ENCODE measurements at regions not wholly inside any gene's neighbourhood (a gene's known extent, or its start where the extent isn't known, plus 50 kb on each side); places are given as distances from the start of the nearest gene placed in this dataset.

DNA sequence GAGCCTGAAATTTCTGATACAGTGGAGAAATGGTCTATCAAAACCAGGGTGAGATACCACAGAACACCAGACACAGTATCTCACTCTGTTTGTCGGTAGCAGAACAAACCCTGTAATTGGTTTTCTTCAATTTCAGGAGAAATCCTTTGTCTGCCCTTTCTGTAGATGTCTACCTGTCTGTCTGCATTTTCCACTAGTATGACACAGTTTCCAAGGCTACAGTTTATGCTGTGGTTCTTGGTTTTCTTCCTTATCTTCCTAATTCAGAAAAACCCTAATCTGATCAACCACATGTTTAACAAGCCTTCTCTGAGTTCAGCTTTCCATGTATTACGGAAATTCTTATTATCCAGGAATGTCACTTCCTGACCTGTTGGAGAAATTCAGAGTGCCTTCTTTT, 70.8 kb downstream of the SCN11A start (continued):
- TF ChIP-seq, protein P1, sequence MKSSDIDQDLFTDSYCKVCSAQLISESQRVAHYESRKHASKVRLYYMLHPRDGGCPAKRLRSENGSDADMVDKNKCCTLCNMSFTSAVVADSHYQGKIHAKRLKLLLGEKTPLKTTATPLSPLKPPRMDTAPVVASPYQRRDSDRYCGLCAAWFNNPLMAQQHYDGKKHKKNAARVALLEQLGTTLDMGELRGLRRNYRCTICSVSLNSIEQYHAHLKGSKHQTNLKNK (CRISPR knock-in tag; IDR thresholded peaks at IDR 0.05): no peak
- TF ChIP-seq, protein P2, sequence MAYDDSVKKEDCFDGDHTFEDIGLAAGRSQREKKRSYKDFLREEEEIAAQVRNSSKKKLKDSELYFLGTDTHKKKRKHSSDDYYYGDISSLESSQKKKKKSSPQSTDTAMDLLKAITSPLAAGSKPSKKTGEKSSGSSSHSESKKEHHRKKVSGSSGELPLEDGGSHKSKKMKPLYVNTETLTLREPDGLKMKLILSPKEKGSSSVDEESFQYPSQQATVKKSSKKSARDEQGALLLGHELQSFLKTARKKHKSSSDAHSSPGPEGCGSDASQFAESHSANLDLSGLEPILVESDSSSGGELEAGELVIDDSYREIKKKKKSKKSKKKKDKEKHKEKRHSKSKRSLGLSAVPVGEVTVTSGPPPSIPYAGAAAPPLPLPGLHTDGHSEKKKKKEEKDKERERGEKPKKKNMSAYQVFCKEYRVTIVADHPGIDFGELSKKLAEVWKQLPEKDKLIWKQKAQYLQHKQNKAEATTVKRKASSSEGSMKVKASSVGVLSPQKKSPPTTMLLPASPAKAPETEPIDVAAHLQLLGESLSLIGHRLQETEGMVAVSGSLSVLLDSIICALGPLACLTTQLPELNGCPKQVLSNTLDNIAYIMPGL (CRISPR knock-in tag; IDR thresholded peaks at IDR 0.05): no peak
- TF ChIP-seq ZNF396 (CRISPR knock-in tag; IDR thresholded peaks at IDR 0.05; ENCODE audit: borderline replicate concordance): no peak
- TF ChIP-seq, protein P3, sequence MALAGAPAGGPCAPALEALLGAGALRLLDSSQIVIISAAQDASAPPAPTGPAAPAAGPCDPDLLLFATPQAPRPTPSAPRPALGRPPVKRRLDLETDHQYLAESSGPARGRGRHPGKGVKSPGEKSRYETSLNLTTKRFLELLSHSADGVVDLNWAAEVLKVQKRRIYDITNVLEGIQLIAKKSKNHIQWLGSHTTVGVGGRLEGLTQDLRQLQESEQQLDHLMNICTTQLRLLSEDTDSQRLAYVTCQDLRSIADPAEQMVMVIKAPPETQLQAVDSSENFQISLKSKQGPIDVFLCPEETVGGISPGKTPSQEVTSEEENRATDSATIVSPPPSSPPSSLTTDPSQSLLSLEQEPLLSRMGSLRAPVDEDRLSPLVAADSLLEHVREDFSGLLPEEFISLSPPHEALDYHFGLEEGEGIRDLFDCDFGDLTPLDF (CRISPR knock-in tag; IDR thresholded peaks at IDR 0.05): no peak

- DNase-seq (ENCODE audit: low spot score): no peak
- CTCF ChIA-PET: interaction anchor here (2.7 kb wide), 1 partner anchor 21 kb away, joined by 14 read pairs; no protein-coding TSS in a partner anchor
- H3K27me3 Mint-ChIP-seq (ENCODE audit: low read depth): no peaks in the 10 kb centered on the region
These were observed 73.0 kb downstream of the SCN11A start for GRCh38 chr3:38978729-38979128.

DNA sequence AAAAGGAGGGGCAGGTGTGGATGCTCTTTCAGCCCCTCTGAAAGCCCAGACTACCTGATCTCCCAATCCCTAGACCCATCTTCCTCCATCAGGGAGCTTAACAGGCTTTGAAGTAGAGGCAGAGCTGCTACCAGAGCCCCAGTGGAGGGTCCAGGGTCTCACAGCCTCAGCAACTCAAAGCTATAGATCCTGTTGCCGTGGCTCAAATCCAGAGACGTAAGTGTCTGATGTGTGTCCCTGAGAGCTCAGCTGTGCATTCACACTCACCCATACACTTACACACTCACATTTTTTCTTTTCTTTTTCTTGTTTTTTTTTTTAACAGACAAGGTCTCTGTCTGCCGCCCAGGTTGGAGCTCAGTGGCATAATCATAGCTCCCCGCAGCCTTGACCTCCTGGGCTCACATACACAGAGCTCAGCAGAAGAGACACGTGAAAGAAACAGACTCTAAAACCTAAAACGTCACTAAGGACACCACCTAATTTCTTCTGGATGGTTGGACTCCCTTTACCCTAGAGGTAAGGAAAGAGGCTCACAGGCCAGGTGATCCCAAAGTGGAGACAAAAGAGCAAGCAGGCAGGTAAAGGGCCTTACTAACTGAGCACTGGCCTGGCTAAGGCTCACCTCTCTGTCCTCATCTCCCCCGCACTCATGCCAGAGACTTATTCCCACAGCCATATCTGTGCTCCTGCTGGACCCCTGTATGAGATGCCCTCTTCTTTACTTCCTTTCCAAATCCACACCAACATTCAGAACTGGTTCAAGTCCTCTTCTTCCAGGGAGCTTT, 80.7 kb downstream of the SCN11A start:
- POLR2A ChIA-PET: interaction anchor here (0.9 to 1.3 kb wide), 2 partner anchors 29 kb away, joined by 3 read pairs; no protein-coding TSS in a partner anchor
- no peak overlapping the region for H3K27ac Mint-ChIP-seq
- TF ChIP-seq ESRRA (CRISPR knock-in tag; IDR thresholded peaks at IDR 0.05; ENCODE audit: borderline replicate concordance): no peak
- TF ChIP-seq FOXJ3 (CRISPR knock-in tag; IDR thresholded peaks at IDR 0.05; ENCODE audit: borderline replicate concordance): no peak
- no peak for TF ChIP-seq ZNF416 (CRISPR knock-in tag; IDR thresholded peaks at IDR 0.05)
- no peak for TF ChIP-seq ZNF121 (CRISPR knock-in tag; IDR thresholded peaks at IDR 0.05)
- TF ChIP-seq, protein P2 (CRISPR knock-in tag; IDR thresholded peaks at IDR 0.05): no peak
- no peak for TF ChIP-seq JUN (CRISPR knock-in tag; IDR thresholded peaks at IDR 0.05)
- TF ChIP-seq ATF2 (CRISPR knock-in tag; IDR thresholded peaks at IDR 0.05; ENCODE audit: borderline replicate concordance, low read depth): no peak
- no peak for TF ChIP-seq HMGA2 (CRISPR knock-in tag; IDR thresholded peaks at IDR 0.05)
- TF ChIP-seq ZNF232 (CRISPR knock-in tag; IDR thresholded peaks at IDR 0.05): no peak
- no peak for TF ChIP-seq GRHL2 (CRISPR knock-in tag; IDR thresholded peaks at IDR 0.05; ENCODE audit: insufficient replicate concordance, severe bottlenecking)

More at GRCh38 chr3:38978729-38979128, 73.0 kb downstream of the SCN11A start:
- ATAC-seq: peak; percentile 71
- peaks cover 22% of the 10 kb centered on the region for H3K4me1 Mint-ChIP-seq
- peaks cover 2% of the 10 kb centered on the region; the same call in 1 of the 2 replicates for H3K36me3 Mint-ChIP-seq
- H3K27ac Mint-ChIP-seq: peak overlapping the region; percentile 78; the same call in 1 of the 2 replicates
- H3K4me3 Mint-ChIP-seq: no peak overlapping the region
- TF ChIP-seq ARID4B (CRISPR knock-in tag; IDR thresholded peaks at IDR 0.05; ENCODE audit: borderline replicate concordance) (no peak), ZNF232 (CRISPR knock-in tag; IDR thresholded peaks at IDR 0.05) (no peak), CBFB (CRISPR knock-in tag; IDR thresholded peaks at IDR 0.05; ENCODE audit: low read depth) (no peak), JAZF1 (CRISPR knock-in tag; IDR thresholded peaks at IDR 0.05) (no peak)
- peaks cover 6% of the 10 kb centered on the region for H3K9me3 Mint-ChIP-seq
- POLR2A ChIA-PET: no interaction called here

More for the DNA sequence above, 80.7 kb downstream of the SCN11A start:
- no peak for DNase-seq (ENCODE audit: low spot score)
- Mint-ChIP-seq H3K9me3 (no peaks in the 10 kb centered on the region), H3K4me1 (peaks cover 11% of the 10 kb centered on the region), H3K36me3 (no peaks in the 10 kb centered on the region), H3K4me3 (no peak overlapping the region), H3K27me3 (ENCODE audit: low read depth) (no peaks in the 10 kb centered on the region)
- CTCF ChIA-PET: interaction anchor here (0.7 to 5.3 kb wide), 4 partner anchors 11 to 321 kb away, joined by 3 to 43 read pairs (median 4); no protein-coding TSS in a partner anchor
- no peak for ATAC-seq

Data from WTC11 (cell line).